NB4 (cell line): ENCODE measurements at regions not wholly inside any gene's neighbourhood (a gene's known extent, or its start where the extent isn't known, plus 50 kb on each side); places are given as distances from the start of the nearest gene placed in this dataset.

ENCODE experiments used
- DNase-seq: peaks from one replicate; pipeline ENCODE4 v3.0.0; 2010; ENCODE audit warnings: low read depth
- H3K4me3 ChIP-seq: one replicate; pipeline ENCODE4 v1.5.1; 2011; ENCODE audit warnings: mild to moderate bottlenecking, low read depth, low read length, moderate library complexity
- MYC ChIP-seq: IDR thresholded peaks from 2 replicates; pipeline ENCODE4 v1.6.1; 2011; ENCODE audit warnings: low read depth, low read length
- POLR2A ChIP-seq: IDR thresholded peaks from 2 replicates; pipeline ENCODE4 v1.6.1; 2011; ENCODE audit warnings: mild to moderate bottlenecking; ENCODE audit not compliant: insufficient read length; ENCODE audit errors: extremely low read depth
- TF ChIP-seq, protein P1 (sequence below): IDR thresholded peaks from 2 replicates; pipeline ENCODE4 v1.6.1; 2011; ENCODE audit warnings: low read depth, low read length
- TF ChIP-seq, protein P2 (sequence below): IDR thresholded peaks from one replicate; pipeline ENCODE4 v1.5.1; 2012; ENCODE audit warnings: low read depth, low read length

DNA sequence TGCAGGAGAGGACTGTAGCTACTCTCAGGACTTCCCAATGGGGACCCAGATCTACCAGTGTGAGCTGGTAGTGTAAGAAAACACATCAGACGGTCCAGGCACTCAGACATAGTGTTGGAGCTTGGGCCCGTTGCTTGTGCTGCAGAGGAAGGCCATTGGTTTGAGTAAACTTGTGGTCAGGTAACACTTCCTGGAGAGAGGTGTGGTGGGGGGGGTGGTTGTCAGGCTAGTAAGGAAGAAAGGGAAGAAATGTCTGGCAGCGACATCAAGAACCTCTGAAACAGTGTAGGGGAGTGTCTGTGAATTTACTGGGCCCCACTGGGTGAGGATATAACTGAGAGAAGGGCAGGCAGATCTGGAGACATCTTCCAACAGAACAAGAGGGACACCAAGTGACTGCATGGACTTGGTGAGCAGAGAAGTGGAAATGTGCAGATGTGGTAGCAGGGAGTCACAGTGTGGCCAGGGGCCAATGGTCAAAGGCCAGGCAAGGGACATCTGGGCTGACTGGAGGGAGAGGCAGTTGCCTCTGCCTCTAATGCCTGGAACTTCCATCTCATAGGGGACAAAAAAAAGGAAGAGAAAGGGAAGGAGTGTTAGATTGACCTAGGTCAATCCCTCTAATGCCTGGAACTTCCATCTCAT lies 63.7 kb upstream of the MRPS22 start:
- H3K4me3 ChIP-seq: no peak overlapping the region
- TF ChIP-seq MYC (no peak), POLR2A (no peak)
- TF ChIP-seq, protein P1, sequence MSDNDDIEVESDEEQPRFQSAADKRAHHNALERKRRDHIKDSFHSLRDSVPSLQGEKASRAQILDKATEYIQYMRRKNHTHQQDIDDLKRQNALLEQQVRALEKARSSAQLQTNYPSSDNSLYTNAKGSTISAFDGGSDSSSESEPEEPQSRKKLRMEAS: no peak
- TF ChIP-seq, protein P2, sequence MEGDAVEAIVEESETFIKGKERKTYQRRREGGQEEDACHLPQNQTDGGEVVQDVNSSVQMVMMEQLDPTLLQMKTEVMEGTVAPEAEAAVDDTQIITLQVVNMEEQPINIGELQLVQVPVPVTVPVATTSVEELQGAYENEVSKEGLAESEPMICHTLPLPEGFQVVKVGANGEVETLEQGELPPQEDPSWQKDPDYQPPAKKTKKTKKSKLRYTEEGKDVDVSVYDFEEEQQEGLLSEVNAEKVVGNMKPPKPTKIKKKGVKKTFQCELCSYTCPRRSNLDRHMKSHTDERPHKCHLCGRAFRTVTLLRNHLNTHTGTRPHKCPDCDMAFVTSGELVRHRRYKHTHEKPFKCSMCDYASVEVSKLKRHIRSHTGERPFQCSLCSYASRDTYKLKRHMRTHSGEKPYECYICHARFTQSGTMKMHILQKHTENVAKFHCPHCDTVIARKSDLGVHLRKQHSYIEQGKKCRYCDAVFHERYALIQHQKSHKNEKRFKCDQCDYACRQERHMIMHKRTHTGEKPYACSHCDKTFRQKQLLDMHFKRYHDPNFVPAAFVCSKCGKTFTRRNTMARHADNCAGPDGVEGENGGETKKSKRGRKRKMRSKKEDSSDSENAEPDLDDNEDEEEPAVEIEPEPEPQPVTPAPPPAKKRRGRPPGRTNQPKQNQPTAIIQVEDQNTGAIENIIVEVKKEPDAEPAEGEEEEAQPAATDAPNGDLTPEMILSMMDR: no peak
- no peak for DNase-seq

DNA sequence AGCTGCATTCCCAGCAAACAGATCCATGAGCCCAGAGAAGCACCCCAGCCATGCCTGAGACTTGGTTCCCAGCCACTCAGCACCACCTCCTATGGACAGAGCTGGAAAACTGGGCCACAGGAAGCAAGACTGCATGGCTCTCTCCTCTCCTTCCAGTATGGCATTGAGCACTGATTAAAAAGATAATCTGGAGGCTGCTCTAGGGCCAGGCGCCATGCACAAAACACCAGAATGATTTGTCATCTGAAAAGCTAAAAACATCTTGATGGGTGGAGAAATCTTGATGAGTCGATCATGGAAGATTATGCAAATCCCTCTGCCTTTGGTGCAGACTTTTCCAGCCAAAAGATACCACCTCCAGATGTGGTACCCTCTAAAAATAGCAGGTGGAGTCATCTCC lies 62.7 kb upstream of the MRPS22 start:
- TF ChIP-seq, protein P1: no peak
- TF ChIP-seq, protein P2: no peak
- TF ChIP-seq MYC (no peak), POLR2A (no peak)
- H3K4me3 ChIP-seq: no peak overlapping the region
- no peak for DNase-seq

DNA sequence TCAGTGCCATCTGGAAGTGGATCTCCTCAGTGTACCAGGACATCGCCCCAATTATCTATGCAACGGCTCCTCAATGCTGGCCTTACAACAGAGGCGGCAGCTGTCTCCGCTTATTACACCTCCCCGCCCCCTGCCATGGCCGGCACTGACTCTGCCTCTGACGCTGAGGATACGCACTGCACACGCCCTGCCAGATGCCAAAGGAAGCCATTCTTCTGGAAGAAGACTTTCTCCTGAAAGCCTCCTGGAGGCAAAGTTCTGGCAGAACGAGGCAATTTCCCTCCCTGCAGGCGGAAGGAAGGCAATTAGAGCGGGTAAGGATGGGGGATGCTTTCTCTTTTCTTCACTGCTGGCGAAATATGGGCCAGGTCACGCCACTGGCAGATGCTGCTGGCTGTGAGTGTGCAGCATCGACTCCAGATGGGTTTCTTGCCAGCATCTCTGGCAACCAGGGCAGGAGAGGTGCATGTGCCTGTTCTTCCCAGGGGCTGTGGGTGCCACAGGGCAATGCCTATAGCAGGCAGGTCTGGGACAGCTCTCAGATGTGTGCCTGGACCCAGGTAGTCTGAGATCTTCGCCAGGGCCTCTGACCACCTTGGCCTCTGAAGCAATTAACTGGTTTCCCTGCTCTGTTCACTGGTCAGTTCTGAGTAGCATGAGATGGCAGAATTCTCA lies 62.2 kb upstream of the MRPS22 start:
- H3K4me3 ChIP-seq: no peak overlapping the region
- no peak for DNase-seq
- TF ChIP-seq, protein P1: no peak
- TF ChIP-seq, protein P2: no peak
- no peak for TF ChIP-seq MYC
- TF ChIP-seq POLR2A: no peak

DNA sequence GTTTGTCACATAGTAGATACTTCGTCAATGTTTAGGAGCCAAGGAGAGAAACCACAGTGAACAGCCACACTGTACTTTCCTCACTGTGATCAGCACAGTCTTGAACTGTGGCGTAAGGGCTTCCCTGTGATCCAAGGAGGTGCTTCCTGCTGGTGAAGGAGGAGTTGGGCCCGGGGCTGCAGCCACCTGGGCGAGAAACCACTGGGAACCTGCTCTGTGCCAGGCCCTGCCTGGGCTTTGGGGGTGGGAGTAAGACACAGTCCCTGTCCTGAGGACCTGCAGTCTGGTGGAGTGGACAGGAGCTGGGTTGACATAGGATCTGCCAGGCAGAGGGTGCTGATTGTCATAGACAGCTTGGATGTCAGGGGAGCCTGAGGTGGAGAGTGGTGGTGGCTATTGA lies 60.5 kb upstream of the MRPS22 start:
- no peak for DNase-seq
- H3K4me3 ChIP-seq: no peak overlapping the region

DNA sequence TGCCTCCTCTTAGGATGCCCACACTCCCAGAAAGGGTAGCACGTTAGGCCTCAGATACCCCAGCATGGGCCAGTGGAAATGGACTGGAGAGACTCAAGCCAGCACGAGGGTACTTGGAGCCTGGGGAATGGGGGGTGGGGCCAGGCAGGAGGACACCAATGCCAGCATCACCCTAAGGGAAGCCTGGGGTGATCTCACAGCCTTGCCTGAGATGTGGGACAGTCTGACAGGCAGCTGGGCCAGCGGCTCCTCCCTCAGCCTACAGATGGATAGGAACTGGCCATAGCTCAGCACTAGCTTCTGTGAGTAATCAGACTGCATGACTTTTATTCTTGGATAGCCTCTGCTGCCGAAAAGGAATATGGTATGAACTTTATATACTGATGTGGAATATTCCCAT lies 59.6 kb upstream of the MRPS22 start:
- TF ChIP-seq POLR2A: no peak
- no peak for DNase-seq
- H3K4me3 ChIP-seq: no peak overlapping the region

More for the DNA sequence above, 60.5 kb upstream of the MRPS22 start:
- no peak for TF ChIP-seq POLR2A
- TF ChIP-seq, protein P2: no peak
- TF ChIP-seq MYC: no peak
- TF ChIP-seq, protein P1: no peak

DNA sequence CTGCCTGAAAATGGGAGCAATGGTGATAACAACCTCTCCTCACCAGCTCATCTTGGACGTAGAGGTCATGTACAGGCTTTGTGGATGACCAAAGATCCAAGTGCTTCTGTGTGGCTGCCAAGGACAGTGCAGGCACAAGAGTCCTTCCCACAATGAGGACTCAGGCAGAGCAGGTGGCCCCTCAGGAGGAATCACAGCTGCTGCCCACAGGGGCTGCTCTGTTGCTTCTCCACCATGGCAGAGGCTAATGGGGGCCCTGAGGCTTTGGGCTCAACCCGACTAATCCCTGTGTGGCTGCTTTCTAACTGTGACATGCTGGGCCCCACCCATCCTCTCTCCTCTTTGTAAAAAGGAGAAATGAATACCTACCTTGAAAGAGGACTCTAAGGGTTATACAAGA lies 58.1 kb upstream of the MRPS22 start:
- no peak for DNase-seq
- TF ChIP-seq, protein P2: no peak
- TF ChIP-seq POLR2A (no peak), MYC (no peak)
- TF ChIP-seq, protein P1: no peak

More for the DNA sequence above, 58.1 kb upstream of the MRPS22 start:
- H3K4me3 ChIP-seq: no peak overlapping the region
